GM19467 (cell line): ENCODE measurements at regions not wholly inside any gene's neighbourhood (a gene's known extent, or its start where the extent isn't known, plus 50 kb on each side); places are given as distances from the start of the nearest gene placed in this dataset.
"Not testable (repeated sequence)": the region's sequence is repeated elsewhere in the genome, so short reads cannot be mapped to it uniquely, and the experiment has no call there.

Source experiments
- ATAC-seq: cut with Tn5 transposase; IDR thresholded peaks from one replicate; pipeline ENCODE4 v1.9.1; 2021; ENCODE audit warnings: mild to moderate bottlenecking, moderate library complexity; ENCODE audit not compliant: unreplicated experiment

DNA sequence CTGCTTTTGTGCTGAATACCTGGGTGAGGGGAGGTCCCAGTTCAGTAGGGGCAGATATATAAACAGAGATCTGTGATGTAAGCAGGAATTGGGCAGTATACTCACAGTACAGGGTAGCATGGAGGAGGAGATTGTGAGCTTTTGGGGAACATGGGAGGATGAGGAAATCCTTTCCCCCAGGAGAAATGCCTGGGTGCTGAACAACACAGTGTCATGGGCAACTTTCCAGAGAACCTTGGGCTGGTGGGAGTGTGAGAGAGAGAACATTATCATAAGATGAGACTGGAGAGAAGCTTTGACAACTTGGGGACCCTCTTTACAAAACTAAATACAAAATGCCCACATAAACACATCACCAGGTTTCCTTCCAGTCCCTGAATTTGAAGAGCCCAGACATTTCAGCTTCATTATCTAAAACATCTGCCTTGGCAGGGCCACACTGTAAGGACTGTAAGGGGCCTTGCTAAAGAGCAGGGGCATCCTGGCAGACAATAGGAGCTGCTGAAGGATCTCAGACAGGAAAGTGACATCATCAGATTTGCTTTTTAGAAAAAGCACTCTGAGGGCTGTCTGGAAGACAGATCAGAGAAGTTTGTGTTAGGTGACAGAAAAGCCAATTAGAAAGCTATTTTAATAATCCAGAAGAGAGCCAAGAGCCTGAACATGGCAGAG, 105.1 kb upstream of the FOXN2 start:
- no peak for ATAC-seq

DNA sequence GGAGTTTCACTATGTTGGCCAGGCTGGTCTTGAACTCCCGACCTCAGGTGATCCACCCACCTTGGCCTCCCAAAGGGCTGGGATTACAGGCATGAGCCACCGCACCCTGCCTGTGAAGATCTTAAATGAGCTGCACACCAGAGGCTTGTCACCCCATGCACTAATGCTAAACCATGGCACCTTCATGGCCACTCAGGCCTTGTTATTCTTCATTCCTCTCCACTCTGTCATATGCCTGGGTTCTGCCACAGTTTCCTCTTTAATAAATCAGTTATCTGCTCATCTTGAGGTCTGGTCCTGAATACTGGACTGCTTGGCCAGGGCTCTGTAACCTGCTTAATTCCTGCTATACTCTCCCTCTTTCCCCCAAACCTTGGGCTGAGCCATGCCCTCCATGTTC, 104.3 kb upstream of the FOXN2 start:
- ATAC-seq: no peak

DNA sequence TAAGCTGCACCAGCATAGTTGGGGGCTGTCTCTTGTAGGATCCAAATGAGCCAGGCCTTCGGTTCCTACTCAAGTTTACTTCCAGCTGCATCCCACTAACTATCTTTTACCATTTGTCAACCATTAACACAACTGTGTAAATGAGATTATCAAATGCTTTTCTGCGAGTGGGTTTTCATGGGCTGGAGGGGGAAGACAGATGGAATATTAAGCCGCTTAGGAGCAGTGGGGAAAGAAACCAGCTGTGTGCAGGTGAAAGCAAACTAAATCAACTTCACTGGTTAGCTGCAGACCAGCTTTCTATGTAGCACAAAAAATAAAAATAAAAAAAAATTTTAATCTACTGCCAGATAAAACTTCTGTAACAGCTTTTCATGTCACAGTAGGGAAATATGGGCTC, 100.8 kb upstream of the FOXN2 start:
- ATAC-seq: no peak

DNA sequence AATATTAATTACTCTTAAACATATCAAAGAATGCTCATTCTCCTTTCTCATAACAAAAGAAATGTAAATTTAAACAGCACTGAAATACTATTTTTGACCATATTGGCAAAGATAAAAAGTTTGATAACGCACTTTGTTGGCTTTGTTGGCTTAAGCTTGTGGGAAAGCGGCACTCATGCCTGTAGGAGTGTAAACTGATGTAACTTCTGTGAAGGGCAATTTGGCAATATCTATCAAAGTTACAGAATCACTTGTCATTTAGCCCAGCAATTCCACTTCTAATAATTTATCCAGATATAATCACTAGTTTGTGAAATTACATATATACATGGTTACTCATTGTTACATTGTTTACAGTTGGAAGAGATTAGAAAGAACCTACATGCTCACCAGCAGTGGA, 96.3 kb upstream of the FOXN2 start:
- no peak for ATAC-seq

DNA sequence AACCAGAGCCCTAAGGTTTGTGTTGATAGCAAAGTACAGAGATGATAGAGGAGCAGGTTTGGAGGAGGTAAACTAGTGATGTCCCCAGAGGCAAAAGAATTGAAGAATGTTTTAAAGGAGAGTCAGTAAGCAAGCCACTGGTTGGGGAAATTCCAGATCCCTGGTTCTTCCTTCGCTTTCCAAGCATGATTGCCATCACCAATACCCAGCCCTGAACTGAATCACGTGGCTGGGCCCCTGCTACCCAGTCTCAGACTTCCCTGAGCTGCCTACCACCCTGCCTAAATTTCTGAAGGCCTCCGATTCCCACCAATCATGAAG, 95.3 kb upstream of the FOXN2 start:
- ATAC-seq: no peak

DNA sequence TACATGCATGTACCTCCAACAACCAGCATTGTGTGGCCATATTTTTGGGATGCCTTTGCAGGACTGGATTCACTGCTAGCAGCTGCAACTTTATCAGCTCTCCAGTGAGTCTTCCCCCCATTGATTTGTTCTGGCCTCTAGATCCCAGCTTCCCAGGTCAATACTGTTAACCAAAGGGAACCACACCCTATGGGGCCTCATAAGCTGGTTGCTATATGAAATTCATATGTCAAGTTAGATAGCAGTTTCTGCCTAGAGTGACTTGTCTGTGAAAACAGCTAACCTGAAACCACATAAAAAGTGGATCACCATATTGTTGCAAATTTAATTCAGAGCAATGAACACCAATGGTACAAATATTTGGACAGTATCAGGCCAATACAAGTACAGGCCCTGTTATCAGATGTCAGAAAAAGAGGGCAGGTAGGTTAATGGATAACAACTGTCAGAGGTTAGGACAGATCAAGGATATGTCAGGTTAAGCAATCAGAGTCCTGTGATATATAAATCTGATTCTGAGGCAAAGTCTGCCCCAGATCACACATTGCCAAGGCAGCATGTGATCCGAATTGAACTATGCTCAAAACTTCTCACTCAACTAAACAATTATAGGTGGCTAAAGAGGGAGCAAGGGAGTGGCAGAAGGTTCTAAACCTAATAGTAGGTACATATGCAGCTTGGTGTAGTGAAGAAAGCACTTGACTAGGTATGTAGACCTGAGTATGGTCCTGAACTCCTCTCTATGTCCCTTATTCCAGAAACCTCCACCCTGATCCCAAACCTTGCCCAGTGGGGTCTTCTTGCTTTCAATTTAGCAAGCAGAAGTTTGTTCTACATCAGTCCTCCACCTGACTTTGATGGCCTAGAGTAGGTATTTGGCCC, 94.7 kb upstream of the FOXN2 start:
- ATAC-seq: no peak

DNA sequence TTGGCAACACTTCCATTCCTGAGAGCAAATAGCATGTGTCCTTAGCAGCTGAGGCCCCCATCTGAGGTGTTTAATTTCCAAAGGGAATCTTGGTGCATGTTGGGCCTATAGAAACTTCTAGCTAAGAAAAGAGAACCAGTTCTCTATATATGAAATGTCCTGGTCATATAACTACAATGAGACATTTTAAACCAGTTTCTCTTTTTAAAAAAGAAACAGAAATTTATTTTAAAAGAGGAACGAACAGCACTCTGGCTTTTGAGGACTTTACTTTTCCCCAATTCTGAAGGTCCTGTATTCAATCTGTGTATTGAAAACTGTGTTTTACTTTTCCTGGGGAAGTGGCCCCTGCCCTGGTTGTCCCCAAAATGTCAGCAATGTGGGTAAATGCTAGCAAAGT, 94.0 kb upstream of the FOXN2 start:
- ATAC-seq: no peak

DNA sequence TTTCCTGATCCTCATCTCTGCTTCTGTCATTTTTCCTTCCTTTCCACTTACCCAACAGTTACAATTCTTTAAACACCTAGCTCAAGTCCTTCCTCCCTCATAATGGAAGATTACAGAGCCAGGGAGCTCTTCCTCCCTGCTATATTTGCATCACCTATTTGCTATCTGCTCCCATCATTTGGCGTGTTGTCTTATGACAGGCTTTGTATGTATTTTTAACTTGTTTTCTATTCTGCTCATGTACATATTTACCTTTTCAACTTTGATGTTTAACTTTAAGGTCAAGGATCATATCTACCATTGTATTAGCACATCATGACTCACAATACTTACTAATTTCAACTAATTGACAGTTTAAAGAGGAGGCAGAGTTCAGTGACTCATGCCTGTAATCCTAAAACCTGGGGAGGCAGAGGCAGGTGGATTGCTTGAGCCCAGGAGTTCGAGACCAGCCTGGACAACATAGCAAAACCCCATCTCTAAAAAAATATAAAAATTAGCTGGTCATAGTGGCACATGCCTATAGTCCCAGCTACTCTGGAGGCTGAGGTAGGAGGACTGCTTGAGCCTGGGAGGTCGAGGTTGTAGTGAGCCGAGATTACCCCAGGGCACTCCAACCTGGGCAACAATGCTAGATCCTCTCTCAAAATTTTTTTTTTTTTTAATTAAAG, 92.5 kb upstream of the FOXN2 start:
- ATAC-seq: no peak

DNA sequence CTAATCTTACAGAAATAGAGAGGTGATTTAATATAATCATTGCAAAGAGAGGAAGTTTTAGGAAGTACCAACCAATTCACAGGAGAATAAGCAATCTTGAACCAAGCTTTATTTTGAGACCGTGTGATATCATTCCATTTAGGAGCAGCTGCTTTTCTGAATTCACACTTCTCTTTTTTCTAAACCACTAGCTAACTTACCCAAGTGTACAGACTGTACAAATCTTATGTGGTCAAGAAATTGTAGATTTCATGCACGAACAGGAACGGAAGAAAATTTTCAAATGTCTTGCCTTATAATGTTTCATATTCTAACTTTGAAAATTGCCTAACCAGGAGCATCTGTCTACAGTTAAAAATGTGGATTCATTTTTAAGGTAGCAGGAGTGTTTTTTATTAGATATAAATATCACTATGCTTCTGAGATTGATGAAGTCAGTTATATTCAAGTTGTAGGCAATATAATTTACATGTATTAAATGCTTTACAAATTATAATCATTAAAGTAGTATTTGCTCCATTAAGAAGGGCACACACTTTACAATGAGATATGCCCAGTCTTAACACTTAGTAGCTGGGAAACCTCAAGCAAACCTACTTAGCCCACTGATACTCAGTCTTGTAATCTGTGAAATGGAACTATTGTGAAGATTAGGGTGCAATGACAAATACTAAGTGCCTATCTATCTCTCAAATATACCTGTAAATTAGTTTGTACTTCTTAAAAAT, 86.7 kb upstream of the FOXN2 start:
- ATAC-seq: peak; percentile 81

DNA sequence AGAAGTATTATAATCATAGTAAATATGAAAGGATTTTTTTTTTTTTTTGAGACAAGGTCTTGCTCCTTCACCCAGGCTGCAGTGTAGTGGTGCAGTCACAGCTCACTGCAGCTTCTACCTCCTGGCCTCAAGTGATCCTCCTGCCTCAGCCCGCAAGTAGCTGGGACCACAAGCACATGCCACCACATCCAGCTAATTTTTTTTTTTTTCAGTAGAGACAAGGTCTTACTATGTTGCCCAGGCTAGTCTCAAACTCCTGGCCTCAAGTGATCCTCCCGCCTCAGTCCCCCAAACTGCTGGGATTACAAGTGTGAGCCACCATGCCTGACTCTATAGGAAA, 86.2 kb upstream of the FOXN2 start:
- ATAC-seq: peak; percentile 42

DNA sequence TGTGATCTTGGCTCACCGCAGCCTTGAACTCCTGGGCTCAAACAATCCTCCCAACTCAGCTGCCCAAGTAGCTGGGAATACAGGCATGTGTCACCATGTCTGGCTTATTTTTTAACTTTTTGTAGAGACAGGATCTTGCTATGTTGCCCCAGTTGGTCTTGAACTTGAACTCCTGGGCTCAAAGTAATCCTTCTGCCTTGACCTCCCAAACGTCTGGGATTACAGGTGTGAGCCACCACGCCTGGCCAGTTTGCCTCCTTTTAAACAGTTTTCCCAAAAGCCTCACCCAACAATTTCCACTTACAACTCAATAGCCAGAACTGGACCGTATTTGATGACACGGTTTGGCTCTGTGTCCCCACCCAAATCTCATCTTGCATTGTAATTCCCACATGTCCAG, 85.4 kb upstream of the FOXN2 start:
- no peak for ATAC-seq

DNA sequence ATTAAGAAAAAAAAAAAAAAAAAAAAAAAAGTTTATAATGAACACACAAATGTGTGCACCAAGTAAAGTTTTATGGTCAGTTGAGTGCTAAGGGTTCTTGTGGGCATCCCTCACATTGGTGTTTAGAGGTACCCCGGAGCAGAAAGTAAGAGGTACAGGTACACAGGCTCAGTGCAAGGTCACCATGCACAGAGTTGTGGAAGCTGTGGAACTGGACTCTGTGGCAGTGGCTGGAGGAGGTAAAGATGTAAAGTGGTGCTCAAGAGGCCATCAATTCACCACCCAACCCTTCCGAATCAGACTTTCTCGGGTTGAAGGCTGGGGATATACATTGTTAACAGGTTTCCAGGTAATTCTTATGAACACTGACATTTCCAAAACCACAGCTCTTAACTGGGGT, 83.6 kb upstream of the FOXN2 start:
- no peak for ATAC-seq

DNA sequence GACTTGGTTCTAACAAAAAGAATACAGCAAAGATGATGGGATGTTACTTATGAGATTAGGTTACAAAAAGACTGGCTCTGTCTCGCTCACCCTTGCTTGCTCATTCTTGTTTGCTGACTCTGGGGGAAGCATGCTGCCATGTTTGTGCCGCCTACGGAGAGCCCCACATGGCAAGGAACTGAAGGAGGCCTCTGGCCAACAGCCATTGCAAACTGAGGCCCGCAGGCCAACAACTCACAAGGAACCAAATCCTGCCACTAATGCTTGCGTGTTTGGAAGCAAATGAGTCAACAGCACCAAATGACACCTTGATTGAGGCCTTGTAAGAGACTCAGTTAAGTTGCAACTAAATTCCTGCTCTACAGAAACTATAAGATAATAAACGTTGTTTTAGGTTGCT, 82.1 kb upstream of the FOXN2 start:
- no peak for ATAC-seq

DNA sequence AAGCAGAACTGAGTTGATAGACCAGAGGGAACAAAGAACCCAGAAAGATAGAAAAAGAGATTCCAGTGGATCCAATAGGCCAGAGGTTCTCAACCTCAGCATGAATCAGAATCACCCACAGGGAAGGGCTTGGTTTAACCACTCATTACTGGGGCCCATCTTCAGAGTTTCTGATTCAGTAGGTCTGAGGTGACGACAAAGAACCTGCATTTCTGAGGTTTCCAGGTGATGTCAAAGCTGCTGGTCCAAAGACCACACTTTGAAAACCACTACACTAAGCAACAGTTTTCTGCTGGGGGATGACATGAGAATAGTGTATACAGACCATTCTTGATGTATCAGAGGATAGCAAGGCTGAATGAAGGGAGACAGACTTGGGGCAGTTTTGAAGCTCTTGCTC, 81.5 kb upstream of the FOXN2 start:
- ATAC-seq: no peak

DNA sequence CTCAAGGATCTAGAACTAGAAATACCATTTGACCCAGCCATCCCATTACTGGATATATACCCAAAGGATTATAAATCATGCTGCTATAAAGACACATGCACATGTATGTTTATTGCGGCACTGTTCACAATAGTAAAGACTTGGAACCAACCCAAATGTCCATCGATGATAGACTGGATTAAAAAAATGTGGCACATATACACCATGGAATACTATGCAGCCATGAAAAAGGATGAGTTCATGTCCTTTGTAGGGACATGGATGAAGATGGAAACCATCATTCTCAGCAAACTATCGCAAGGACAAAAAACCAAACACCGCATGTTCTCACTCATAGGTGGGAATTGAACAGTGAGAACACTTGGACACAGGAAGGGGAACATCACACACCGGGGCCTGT, 80.7 kb upstream of the FOXN2 start:
- not testable (repeated sequence) for ATAC-seq

DNA sequence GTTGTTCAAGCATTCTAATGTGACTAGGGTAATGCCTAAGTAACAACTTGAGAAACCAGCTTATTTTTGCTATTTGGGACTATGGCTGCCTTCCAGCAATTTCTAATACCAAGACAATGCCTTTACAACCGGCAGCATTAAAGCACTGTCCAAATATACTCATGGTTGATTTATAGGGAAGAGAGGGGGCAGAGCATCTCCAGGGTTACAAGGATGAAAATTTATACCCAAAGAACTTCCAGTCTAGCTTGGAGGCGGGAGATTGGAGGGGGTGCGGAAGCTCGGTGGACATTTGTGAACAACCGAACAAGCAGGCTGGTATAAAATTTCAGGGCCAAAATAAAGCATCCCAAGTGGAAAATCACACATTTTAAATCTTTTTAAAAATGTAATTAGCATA, 79.4 kb upstream of the FOXN2 start:
- no peak for ATAC-seq

DNA sequence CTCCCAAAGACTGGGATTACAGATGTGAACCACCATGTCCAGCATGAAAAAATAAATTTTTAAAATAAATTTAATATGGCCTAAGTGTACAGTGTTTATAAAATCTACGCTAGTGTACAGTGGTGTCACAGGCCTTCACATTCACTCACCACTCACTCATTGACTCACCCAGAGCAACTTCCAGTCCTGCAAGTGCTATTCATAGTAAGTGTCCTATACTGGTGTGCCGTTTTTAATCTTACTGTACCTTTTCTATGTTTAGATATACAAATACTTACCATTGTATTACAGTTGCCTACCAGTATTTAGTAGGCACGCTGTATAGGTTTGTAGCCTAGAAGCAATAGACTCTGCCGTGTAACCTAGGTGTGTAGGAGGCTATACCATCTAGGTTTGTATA, 76.1 kb upstream of the FOXN2 start:
- ATAC-seq: no peak

DNA sequence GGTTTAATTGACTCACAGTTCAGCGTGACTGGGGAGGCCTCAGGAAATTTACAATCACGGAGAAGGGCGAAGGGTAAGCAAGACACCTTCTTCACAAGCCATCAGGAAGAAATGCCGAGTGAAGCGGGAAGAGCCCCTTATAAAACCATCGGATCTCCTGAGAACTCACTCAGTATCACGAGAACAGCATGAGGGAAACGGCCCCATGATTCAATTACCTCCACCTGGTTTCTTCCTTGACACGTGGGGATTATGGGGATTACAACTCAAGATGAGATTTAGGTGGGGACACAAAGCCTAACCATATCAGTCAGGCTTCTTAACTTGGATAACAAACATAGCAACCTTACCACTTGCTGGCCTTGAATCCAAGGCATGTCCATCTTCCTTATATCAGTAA, 73.6 kb upstream of the FOXN2 start:
- ATAC-seq: no peak

DNA sequence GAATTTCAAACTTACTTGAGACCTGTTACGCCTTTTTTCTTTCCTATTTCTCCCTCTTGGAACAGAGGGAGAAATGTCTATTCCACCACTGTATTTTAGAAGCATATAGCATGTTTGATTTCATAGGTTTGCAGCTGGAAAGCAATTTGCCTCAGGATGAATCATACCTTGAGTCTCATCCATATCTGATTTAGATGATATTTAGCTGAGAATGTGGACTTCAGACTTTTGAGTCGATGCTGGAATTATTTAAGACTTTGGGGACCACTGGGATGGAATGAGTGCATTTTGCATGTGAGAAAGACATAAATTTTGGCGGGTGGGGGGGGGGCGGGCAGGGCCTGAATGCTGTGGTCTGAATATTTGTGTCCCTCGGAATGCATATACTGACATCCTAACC, 67.3 kb upstream of the FOXN2 start:
- no peak for ATAC-seq

DNA sequence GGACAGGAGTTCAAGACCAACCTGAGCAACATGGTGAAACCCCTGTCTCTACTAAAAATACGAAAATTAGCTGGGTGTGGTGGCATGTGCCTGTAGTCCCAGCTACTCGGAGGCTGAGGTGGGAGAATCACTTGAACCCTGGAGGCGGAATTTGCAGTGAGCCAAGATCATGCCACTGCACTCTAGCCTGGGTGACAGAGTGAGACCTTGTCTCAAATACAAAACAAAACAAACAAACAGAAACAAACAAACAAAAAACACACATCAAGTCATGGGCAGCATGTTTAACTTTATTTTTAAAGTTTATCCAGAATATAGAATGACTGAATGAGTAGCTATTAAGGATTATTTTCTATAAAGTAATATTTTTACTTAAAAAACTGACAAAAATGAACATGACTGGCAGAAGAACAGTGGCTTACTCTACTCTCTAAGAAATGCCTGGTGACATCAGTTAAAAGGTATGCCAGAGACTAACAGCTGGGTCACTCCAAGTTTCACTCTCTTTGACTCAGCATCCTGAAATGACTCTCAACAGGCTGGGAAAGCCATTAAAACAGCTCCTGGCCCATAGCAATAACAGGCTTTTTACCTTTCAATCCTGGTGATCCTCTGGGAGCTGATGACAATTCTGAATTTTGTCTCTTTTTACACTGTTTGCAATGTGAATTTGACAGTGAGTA, 66.1 kb upstream of the FOXN2 start:
- peak; percentile 68 for ATAC-seq

DNA sequence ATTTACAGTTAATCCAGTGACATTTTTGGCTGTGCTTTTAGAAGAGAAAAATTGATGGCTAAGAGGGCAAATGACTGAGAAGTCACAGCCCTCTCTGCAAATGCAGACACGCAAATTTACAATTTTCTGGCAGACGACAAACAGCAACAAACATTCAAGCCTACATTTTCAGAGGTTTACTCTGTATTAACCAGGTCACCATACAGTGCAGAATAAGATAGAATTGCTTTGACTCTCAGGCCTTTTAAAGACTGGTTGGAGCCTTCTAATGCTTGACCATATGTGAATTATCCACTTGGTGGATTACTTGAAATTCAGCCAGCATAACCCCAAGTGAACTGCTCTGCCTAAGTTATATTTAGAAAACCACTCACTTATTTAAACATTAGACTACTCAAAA, 65.5 kb upstream of the FOXN2 start:
- ATAC-seq: no peak
